CD8-positive, alpha-beta memory T cell (primary cell): ENCODE measurements at regions not wholly inside any gene's neighbourhood (a gene's known extent, or its start where the extent isn't known, plus 50 kb on each side); places are given as distances from the start of the nearest gene placed in this dataset.
"Not testable (repeated sequence)": the region's sequence is repeated elsewhere in the genome, so short reads cannot be mapped to it uniquely, and the experiment has no call there.

Experiments
- CTCF ChIA-PET: fragments of 350-600 bp; sonication (Branson Sonifier 250); formaldehyde crosslinking; loops from one replicate; lab custom pipeline; 2021; ENCODE audit warnings: antibody characterized with exemption; lab: Charles Lee
- POLR2A ChIA-PET: fragments of 350-600 bp; sonication (Branson Sonifier 250); formaldehyde crosslinking; loops from one replicate; lab custom pipeline; 2021; ENCODE audit warnings: antibody characterized with exemption; lab: Charles Lee
- DNase-seq, 5 donors: peaks; one replicate each; pipeline versions ENCODE4 v3.0.0 to v3.0.0-alpha.2; 2020 to 2022; ENCODE audit warnings: mixed read lengths in 1 of 5
- H3K27ac ChIP-seq: one replicate; pipeline ENCODE4 v1.7.0; 2013; ENCODE audit warnings: low read depth, mild to moderate bottlenecking, low read length, moderate library complexity
- H3K27me3 ChIP-seq: 2 replicates; pipeline ENCODE4 v1.7.0; 2013; ENCODE audit warnings: low read length, mild to moderate bottlenecking; ENCODE audit not compliant: insufficient read depth, poor library complexity, severe bottlenecking
- H3K36me3 ChIP-seq: 2 replicates; pipeline ENCODE4 v1.7.0; 2013; ENCODE audit warnings: mild to moderate bottlenecking, low read length, moderate library complexity; ENCODE audit not compliant: insufficient read depth
- H3K4me1 ChIP-seq: 2 replicates; pipeline ENCODE4 v1.7.0; 2013; ENCODE audit warnings: mild to moderate bottlenecking, low read length, moderate library complexity; ENCODE audit not compliant: insufficient read depth
- H3K4me3 ChIP-seq: 2 replicates; pipeline ENCODE4 v1.7.0; 2013; ENCODE audit warnings: mild to moderate bottlenecking, low read length
- H3K9me3 ChIP-seq: 2 replicates; pipeline ENCODE4 v1.7.0; 2013; ENCODE audit warnings: mild to moderate bottlenecking, low read length
- H3K27ac Mint-ChIP-seq, 8 donors: one replicate each; pipeline ENCODE4 v1.8.0; 2020 to 2021; ENCODE audit warnings: mixed read lengths in 8 of 8, mild to moderate bottlenecking in 6 of 8, inconsistent platforms in 3 of 8, moderate library complexity in 3 of 8
- H3K27me3 Mint-ChIP-seq, 2 donors: one replicate each; pipeline ENCODE4 v1.8.0; 2020 to 2021; ENCODE audit warnings: mixed read lengths in 2 of 2, mild to moderate bottlenecking in 1 of 2, moderate library complexity in 1 of 2
- H3K36me3 Mint-ChIP-seq, 3 donors: one replicate each; pipeline ENCODE4 v1.8.0; 2020 to 2021; ENCODE audit warnings: mixed read lengths in 3 of 3, inconsistent platforms in 1 of 3, mild to moderate bottlenecking in 1 of 3
- H3K4me1 Mint-ChIP-seq, 3 donors: one replicate each; pipeline ENCODE4 v1.8.0; 2020 to 2021; ENCODE audit warnings: mixed read lengths in 3 of 3, inconsistent platforms in 1 of 3, mild to moderate bottlenecking in 1 of 3
- H3K4me3 Mint-ChIP-seq, 7 donors: one replicate each; pipeline ENCODE4 v1.8.0; 2020 to 2021; ENCODE audit warnings: mixed read lengths in 7 of 7, mild to moderate bottlenecking in 6 of 7, moderate library complexity in 4 of 7, inconsistent platforms in 2 of 7
- H3K9me3 Mint-ChIP-seq, 5 donors: one replicate each; pipeline ENCODE4 v1.8.0; 2020 to 2022; ENCODE audit warnings: mixed read lengths in 5 of 5, mild to moderate bottlenecking in 3 of 5, moderate library complexity in 2 of 5, inconsistent platforms in 1 of 5

GRCh38 chr20:4635781-4636180, 50.5 kb upstream of the PRNP start:
- H3K36me3 Mint-ChIP-seq: no peaks in the 10 kb centered on the region
- H3K4me1 Mint-ChIP-seq: no peaks in the 10 kb centered on the region
- no peaks in the 10 kb centered on the region for H3K9me3 Mint-ChIP-seq
- H3K4me3 Mint-ChIP-seq: no peak overlapping the region
- DNase-seq: no peak
- Histone ChIP-seq H3K4me3 (no peak overlapping the region), H3K27ac (no peak overlapping the region), H3K9me3 (no peaks in the 10 kb centered on the region), H3K4me1 (no peaks in the 10 kb centered on the region), H3K36me3 (no peaks in the 10 kb centered on the region), H3K27me3 (no peaks in the 10 kb centered on the region)
- ChIA-PET POLR2A (no interaction called here), CTCF (no interaction called here)
- peaks cover 5 to 16% of the 10 kb centered on the region in 2 donors for H3K27me3 Mint-ChIP-seq
- peak overlapping the region in 1 of 8 donors; percentile 58 for H3K27ac Mint-ChIP-seq

GRCh38 chr20:4635342-4635741, 50.9 kb upstream of the PRNP start:
- no peaks in the 10 kb centered on the region for H3K36me3 Mint-ChIP-seq
- H3K4me3 Mint-ChIP-seq: no peak overlapping the region
- Histone ChIP-seq H3K36me3 (no peaks in the 10 kb centered on the region), H3K27me3 (no peaks in the 10 kb centered on the region), H3K4me3 (no peak overlapping the region), H3K9me3 (no peaks in the 10 kb centered on the region), H3K4me1 (no peaks in the 10 kb centered on the region), H3K27ac (no peak overlapping the region)
- H3K9me3 Mint-ChIP-seq: no peaks in the 10 kb centered on the region
- DNase-seq: no peak
- ChIA-PET POLR2A (no interaction called here), CTCF (no interaction called here)
- H3K4me1 Mint-ChIP-seq: no peaks in the 10 kb centered on the region
- H3K27me3 Mint-ChIP-seq: peaks cover 5 to 16% of the 10 kb centered on the region in 2 donors
- no peak overlapping the region for H3K27ac Mint-ChIP-seq

GRCh38 chr20:4633780-4634179, 52.5 kb upstream of the PRNP start:
- Histone ChIP-seq H3K9me3 (no peaks in the 10 kb centered on the region), H3K27ac (no peak overlapping the region), H3K4me1 (no peaks in the 10 kb centered on the region), H3K4me3 (no peak overlapping the region), H3K36me3 (no peaks in the 10 kb centered on the region), H3K27me3 (no peaks in the 10 kb centered on the region)
- Mint-ChIP-seq H3K36me3 (no peaks in the 10 kb centered on the region), H3K9me3 (no peaks in the 10 kb centered on the region), H3K4me1 (no peaks in the 10 kb centered on the region), H3K27me3 (peaks cover 5 to 10% of the 10 kb centered on the region in 2 donors), H3K27ac (no peak overlapping the region), H3K4me3 (no peak overlapping the region)
- no peak for DNase-seq
- CTCF ChIA-PET: no interaction called here
- POLR2A ChIA-PET: no interaction called here

GRCh38 chr20:4633379-4633778, 52.9 kb upstream of the PRNP start:
- H3K36me3 ChIP-seq: no peaks in the 10 kb centered on the region
- DNase-seq: no peak
- no peak overlapping the region for H3K4me3 ChIP-seq
- Mint-ChIP-seq H3K27me3 (peaks cover 5 to 7% of the 10 kb centered on the region in 2 donors), H3K27ac (no peak overlapping the region), H3K4me3 (no peak overlapping the region), H3K9me3 (no peaks in the 10 kb centered on the region), H3K36me3 (no peaks in the 10 kb centered on the region), H3K4me1 (no peaks in the 10 kb centered on the region)
- no peaks in the 10 kb centered on the region for H3K27me3 ChIP-seq
- ChIA-PET POLR2A (no interaction called here), CTCF (no interaction called here)
- no peak overlapping the region for H3K27ac ChIP-seq
- no peaks in the 10 kb centered on the region for H3K9me3 ChIP-seq
- no peaks in the 10 kb centered on the region for H3K4me1 ChIP-seq

DNA sequence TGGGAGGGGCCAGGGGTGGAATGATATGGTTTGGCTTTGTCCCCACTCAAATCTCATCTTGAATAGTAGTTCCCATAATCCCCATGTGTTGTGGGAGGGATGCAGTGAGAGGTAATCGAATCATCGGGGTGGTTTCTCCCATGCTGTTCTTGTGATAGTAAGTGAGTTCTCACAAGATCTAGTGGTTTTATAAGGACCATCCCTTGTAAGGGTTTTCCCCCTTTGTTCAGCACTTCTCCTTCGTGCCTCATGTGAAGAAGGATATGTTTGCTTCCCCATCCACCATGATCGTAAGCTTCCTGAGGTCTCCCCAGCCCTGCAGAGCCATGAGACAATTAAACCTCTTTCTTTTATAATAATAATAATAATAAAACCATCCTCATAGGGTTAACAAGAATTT, 53.4 kb upstream of the PRNP start:
- CTCF ChIA-PET: no interaction called here
- H3K4me1 Mint-ChIP-seq: no peaks in the 10 kb centered on the region
- H3K4me1 ChIP-seq: no peaks in the 10 kb centered on the region

DNA sequence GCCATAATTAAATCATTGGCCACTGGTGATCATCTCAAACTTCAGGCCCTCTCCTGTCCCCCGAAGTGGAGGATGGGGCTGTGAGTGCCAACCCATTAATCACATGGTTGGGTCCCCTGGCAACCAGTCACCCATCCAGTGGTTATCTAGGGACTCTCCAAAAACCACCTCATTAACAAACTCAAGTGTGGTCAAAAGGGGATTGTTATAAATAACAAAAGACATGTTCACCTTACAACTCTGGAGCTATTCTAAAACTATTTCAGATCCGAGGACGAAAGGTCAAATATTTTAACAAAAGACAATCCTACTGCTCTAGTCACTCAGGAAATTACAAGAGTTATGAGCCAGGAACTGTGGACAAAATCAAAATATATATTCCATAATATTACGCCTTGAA, 60.0 kb upstream of the PRNP start:
- Histone ChIP-seq H3K27me3 (peaks cover 7% of the 10 kb centered on the region), H3K9me3 (no peaks in the 10 kb centered on the region), H3K27ac (no peak overlapping the region), H3K4me3 (no peak overlapping the region), H3K4me1 (no peaks in the 10 kb centered on the region), H3K36me3 (no peaks in the 10 kb centered on the region)
- Mint-ChIP-seq H3K27me3 (peaks cover 4 to 39% of the 10 kb centered on the region in 2 donors), H3K4me1 (no peaks in the 10 kb centered on the region), H3K4me3 (no peak overlapping the region), H3K36me3 (peaks cover 0 to 12% (median 2%) of the 10 kb centered on the region in 3 donors), H3K27ac (no peak overlapping the region), H3K9me3 (peaks cover 0 to 6% (median 4%) of the 10 kb centered on the region in 5 donors)
- DNase-seq: no peak
- CTCF ChIA-PET: interaction anchor here (0.9 to 1.3 kb wide), 2 partner anchors 33 to 94 kb away, joined by 3 read pairs; no protein-coding TSS in a partner anchor
- POLR2A ChIA-PET: no interaction called here

More for the DNA sequence above, 53.4 kb upstream of the PRNP start:
- Mint-ChIP-seq H3K4me3 (no peak overlapping the region), H3K36me3 (no peaks in the 10 kb centered on the region), H3K27ac (no peak overlapping the region), H3K27me3 (peaks cover 5 to 7% of the 10 kb centered on the region in 2 donors), H3K9me3 (no peaks in the 10 kb centered on the region)
- POLR2A ChIA-PET: no interaction called here
- no peak for DNase-seq
- Histone ChIP-seq H3K9me3 (no peaks in the 10 kb centered on the region), H3K36me3 (no peaks in the 10 kb centered on the region), H3K27me3 (no peaks in the 10 kb centered on the region), H3K27ac (no peak overlapping the region), H3K4me3 (no peak overlapping the region)

DNA sequence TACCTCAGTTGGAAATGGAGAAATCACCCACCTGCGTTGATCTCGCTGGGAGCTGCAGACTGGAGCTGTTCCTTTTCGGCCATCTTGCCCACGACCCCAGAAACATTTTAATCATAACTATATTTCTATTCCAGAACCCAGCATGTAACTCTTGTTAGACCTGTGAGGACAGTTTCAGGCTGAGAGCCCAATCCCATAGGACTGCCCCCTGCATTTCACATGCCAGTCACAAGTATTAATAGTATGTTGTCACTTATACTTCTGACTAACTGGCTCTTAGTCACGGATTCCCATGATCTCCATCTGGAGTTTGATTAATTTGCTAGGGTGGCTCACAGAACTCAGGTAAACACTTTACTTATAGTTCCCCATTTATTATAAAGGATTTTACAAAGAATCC, 60.6 kb upstream of the PRNP start:
- Mint-ChIP-seq H3K36me3 (peaks cover 0 to 12% (median 2%) of the 10 kb centered on the region in 3 donors), H3K27ac (no peak overlapping the region), H3K4me1 (no peaks in the 10 kb centered on the region), H3K4me3 (no peak overlapping the region), H3K9me3 (peaks cover 0 to 6% (median 6%) of the 10 kb centered on the region in 5 donors), H3K27me3 (peaks cover 4 to 39% of the 10 kb centered on the region in 2 donors)
- H3K27me3 ChIP-seq: peaks cover 7% of the 10 kb centered on the region
- H3K36me3 ChIP-seq: no peaks in the 10 kb centered on the region
- no peaks in the 10 kb centered on the region for H3K4me1 ChIP-seq
- H3K9me3 ChIP-seq: no peaks in the 10 kb centered on the region
- H3K27ac ChIP-seq: no peak overlapping the region
- CTCF ChIA-PET: interaction anchor here (0.9 to 1.3 kb wide), 2 partner anchors 33 to 95 kb away, joined by 3 read pairs; no protein-coding TSS in a partner anchor
- POLR2A ChIA-PET: no interaction called here
- no peak for DNase-seq
- no peak overlapping the region for H3K4me3 ChIP-seq

GRCh38 chr20:4624675-4625336, 61.5 kb upstream of the PRNP start:
- peaks cover 4 to 39% of the 10 kb centered on the region in 2 donors for H3K27me3 Mint-ChIP-seq
- H3K4me3 Mint-ChIP-seq, H3K36me3 ChIP-seq, H3K4me3 ChIP-seq, H3K27ac Mint-ChIP-seq, DNase-seq, H3K27me3 ChIP-seq, H3K4me1 ChIP-seq, H3K4me1 Mint-ChIP-seq, H3K9me3 Mint-ChIP-seq, H3K9me3 ChIP-seq, POLR2A ChIA-PET, H3K27ac ChIP-seq, CTCF ChIA-PET: not testable (repeated sequence)
- peaks cover 0 to 12% (median 2%) of the 10 kb centered on the region in 3 donors for H3K36me3 Mint-ChIP-seq
